SK-N-SH (cell line): ENCODE measurements at regions not wholly inside any gene's neighbourhood (a gene's known extent, or its start where the extent isn't known, plus 50 kb on each side); places are given as distances from the start of the nearest gene placed in this dataset.

Experiments
- CTCF ChIA-PET: fragments of 300-600, 350-600 bp; formaldehyde crosslinking; extraction: SDS; loops from one replicate; lab custom pipeline; 2021; lab: Yijun Ruan, JAX
- POLR2A ChIA-PET: fragments of 350-600 bp; sonication (Branson Sonifier 250); formaldehyde crosslinking; extraction: SDS; loops from one replicate; lab custom pipeline; 2020; ENCODE audit warnings: antibody characterized with exemption, inconsistent platforms; lab: Yijun Ruan, JAX
- DNase-seq: peaks from one replicate; pipeline ENCODE4 v3.0.0; 2012
- H2AFZ ChIP-seq: fragments of 200-600 bp; sonication (generic); 2 replicates; pipeline ENCODE4 v1.8.1; 2016; ENCODE audit warnings: antibody characterized with exemption, mild to moderate bottlenecking, low read depth
- H3F3A ChIP-seq: fragments of 200-600 bp; sonication (generic); replicated peaks from 2 replicates; pipeline ENCODE3; 2016; ENCODE audit warnings: antibody characterized with exemption, mild to moderate bottlenecking; ENCODE audit not compliant: insufficient read depth
- H3K27ac ChIP-seq, 2 experiments: fragments of 200-500 bp in 1 of 2; fragments of 200-600 bp in 1 of 2; sonication (Bioruptor generic) in 1 of 2; sonication (generic), shearing (Covaris generic) in 1 of 2; 2 replicates each; pipeline versions ENCODE4 v1.5.1 to v1.6.1; 2014 to 2016; ENCODE audit warnings: low read depth in 2 of 2, inconsistent platforms in 1 of 2, low read length in 1 of 2, mild to moderate bottlenecking in 1 of 2, mixed read lengths in 1 of 2
- H3K27me3 ChIP-seq: fragments of 200-600 bp; sonication (generic), shearing (Covaris generic); 2 replicates; pipeline ENCODE4 v1.6.1; 2016; ENCODE audit warnings: mixed run types; ENCODE audit not compliant: insufficient read depth
- H3K36me3 ChIP-seq, 2 experiments: fragments of 200-500 bp in 1 of 2; fragments of 200-600 bp in 1 of 2; sonication (Bioruptor generic) in 1 of 2; sonication (generic) in 1 of 2; replicated peaks in 1 of 2; 2 replicates each; pipeline versions ENCODE3 to v1.5.1; 2014 to 2016; ENCODE audit warnings: low read length in 1 of 2, mild to moderate bottlenecking in 1 of 2; ENCODE audit not compliant: insufficient read depth in 2 of 2, control insufficient read depth in 1 of 2
- H3K4me1 ChIP-seq, 2 experiments: fragments of 200-500 bp in 1 of 2; fragments of 200-600 bp in 1 of 2; sonication (Bioruptor generic) in 1 of 2; sonication (generic), shearing (Covaris generic) in 1 of 2; 2 replicates each; pipeline versions ENCODE4 v1.5.1 to v1.6.1; 2014 to 2016; ENCODE audit warnings: low read depth in 1 of 2, low read length in 1 of 2, mixed run types in 1 of 2; ENCODE audit not compliant: insufficient read depth in 2 of 2, control insufficient read depth in 1 of 2
- H3K4me2 ChIP-seq: fragments of 200-600 bp; sonication (generic), shearing (Covaris generic); 2 replicates; pipeline ENCODE4 v1.6.1; 2017; ENCODE audit warnings: mixed run types
- H3K4me3 ChIP-seq, 2 experiments: fragments of 200-500 bp in 1 of 2; fragments of 200-600 bp in 1 of 2; sonication (Bioruptor generic) in 1 of 2; sonication (generic), shearing (Covaris generic) in 1 of 2; 2 replicates each; pipeline versions ENCODE4 v1.5.1 to v1.8.1; 2014 to 2016; ENCODE audit warnings: low read depth in 2 of 2, inconsistent platforms in 1 of 2, low read length in 1 of 2, mild to moderate bottlenecking in 1 of 2, mixed read lengths in 1 of 2, moderate library complexity in 1 of 2
- H3K79me2 ChIP-seq: fragments of 200-600 bp; sonication (generic); 2 replicates; pipeline ENCODE4 v1.8.1; 2017; ENCODE audit warnings: mild to moderate bottlenecking; ENCODE audit not compliant: insufficient read depth
- H3K9ac ChIP-seq: fragments of 200-600 bp; sonication (generic); 2 replicates; pipeline ENCODE4 v1.6.1; 2017; ENCODE audit warnings: mixed run types
- H3K9me2 ChIP-seq: fragments of 200-600 bp; sonication (generic); 2 replicates; pipeline ENCODE4 v1.6.1; 2017; ENCODE audit warnings: mixed run types
- H3K9me3 ChIP-seq: fragments of 200-600 bp; sonication (generic); 2 replicates; pipeline ENCODE4 v1.6.1; 2017; ENCODE audit warnings: mixed run types, mild to moderate bottlenecking, moderate library complexity
- H4K20me1 ChIP-seq: fragments of 200-600 bp; sonication (generic); 2 replicates; pipeline ENCODE4 v1.6.1; 2017; ENCODE audit warnings: mild to moderate bottlenecking, mixed run types; ENCODE audit not compliant: insufficient read depth
- CHD2 ChIP-seq: fragments of 150-350 bp; IDR thresholded peaks from 2 replicates; pipeline ENCODE4 v1.6.1; 2018; ENCODE audit warnings: low read length; ENCODE audit not compliant: partially characterized antibody
- ELF1 ChIP-seq: IDR thresholded peaks from 2 replicates; pipeline ENCODE4 v1.4.0; 2012
- EP300 ChIP-seq, 2 experiments: IDR thresholded peaks; 2 replicates each; pipeline versions ENCODE4 v1.4.0 to v1.6.1; 2012; ENCODE audit warnings: borderline replicate concordance in 1 of 2, low read depth in 1 of 2, low read length in 1 of 2
- EZH2phosphoT487 ChIP-seq: fragments of 200-600 bp; sonication (generic); IDR thresholded peaks from 2 replicates; pipeline ENCODE4 v1.6.1; 2017; ENCODE audit warnings: low read depth, mixed run types, mild to moderate bottlenecking, antibody characterized with exemption, moderate library complexity, borderline replicate concordance
- FOSL2 ChIP-seq: IDR thresholded peaks from 2 replicates; pipeline ENCODE4 v1.4.0; 2012; ENCODE audit warnings: low read depth, mild to moderate bottlenecking, moderate library complexity, borderline replicate concordance
- FOXJ3 ChIP-seq: sonication (generic); formaldehyde crosslinking; IDR thresholded peaks from 2 replicates; pipeline ENCODE4 v1.5.1; 2020; ENCODE audit warnings: mild to moderate bottlenecking, missing genetic modification reagents
- FOXM1 ChIP-seq: IDR thresholded peaks from 2 replicates; pipeline ENCODE4 v1.4.0; 2012; ENCODE audit warnings: low read depth, mild to moderate bottlenecking
- GABPA ChIP-seq: IDR thresholded peaks from 2 replicates; pipeline ENCODE4 v1.4.0; 2012; ENCODE audit warnings: low read depth, mild to moderate bottlenecking
- GATA2 ChIP-seq: sonication (generic); formaldehyde crosslinking; IDR thresholded peaks from 2 replicates; pipeline ENCODE4 v1.5.0; 2020; ENCODE audit warnings: mild to moderate bottlenecking, missing genetic modification reagents
- JUND ChIP-seq: IDR thresholded peaks from 2 replicates; pipeline ENCODE4 v1.4.0; 2012
- MXI1 ChIP-seq: IDR thresholded peaks from 2 replicates; pipeline ENCODE4 v1.6.1; 2012; ENCODE audit warnings: mild to moderate bottlenecking, low read depth, low read length, improper control_type of control experiment
- NFIC ChIP-seq: IDR thresholded peaks from 2 replicates; pipeline ENCODE4 v1.4.0; 2012; ENCODE audit warnings: borderline replicate concordance
- RAD21 ChIP-seq: IDR thresholded peaks from 2 replicates; pipeline ENCODE4 v1.6.1; 2012; ENCODE audit warnings: mild to moderate bottlenecking, low read length
- RFX5 ChIP-seq: IDR thresholded peaks from 2 replicates; pipeline ENCODE4 v1.6.1; 2012; ENCODE audit warnings: mild to moderate bottlenecking, improper control_type of control experiment, low read length
- RXRA ChIP-seq: IDR thresholded peaks from 2 replicates; pipeline ENCODE4 v1.4.0; 2012; ENCODE audit warnings: low read depth, mild to moderate bottlenecking, borderline replicate concordance
- SMC3 ChIP-seq: IDR thresholded peaks from 2 replicates; pipeline ENCODE4 v1.6.1; 2012; ENCODE audit warnings: low read depth, low read length, improper control_type of control experiment
- TCF12 ChIP-seq: IDR thresholded peaks from 2 replicates; pipeline ENCODE4 v1.4.0; 2012
- TEAD4 ChIP-seq: IDR thresholded peaks from 2 replicates; pipeline ENCODE4 v1.4.0; 2012; ENCODE audit warnings: mild to moderate bottlenecking, borderline replicate concordance; ENCODE audit not compliant: insufficient read depth
- WGBS: methylation state at CpG from one replicate; pipeline ENCODE4 v1.1.6; 2017; ENCODE audit warnings: low lambda C conversion rate; 5-methylcytosine and 5-hydroxymethylcytosine counted together
- TF ChIP-seq, protein P1 (sequence below): IDR thresholded peaks from 2 replicates; pipeline ENCODE4 v1.4.0; 2012; ENCODE audit warnings: low read depth, borderline replicate concordance
- TF ChIP-seq, protein P2 (sequence below): fragments of 150-350 bp; IDR thresholded peaks from 2 replicates; pipeline ENCODE4 v1.6.1; 2016; ENCODE audit warnings: mild to moderate bottlenecking, low read depth, low read length
- TF ChIP-seq, protein P3 (sequence below): IDR thresholded peaks from 2 replicates; pipeline ENCODE4; 2012
- TF ChIP-seq, protein P4 (sequence below): IDR thresholded peaks from 2 replicates; pipeline ENCODE4 v1.4.0; 2012; ENCODE audit warnings: low read depth, borderline replicate concordance

DNA sequence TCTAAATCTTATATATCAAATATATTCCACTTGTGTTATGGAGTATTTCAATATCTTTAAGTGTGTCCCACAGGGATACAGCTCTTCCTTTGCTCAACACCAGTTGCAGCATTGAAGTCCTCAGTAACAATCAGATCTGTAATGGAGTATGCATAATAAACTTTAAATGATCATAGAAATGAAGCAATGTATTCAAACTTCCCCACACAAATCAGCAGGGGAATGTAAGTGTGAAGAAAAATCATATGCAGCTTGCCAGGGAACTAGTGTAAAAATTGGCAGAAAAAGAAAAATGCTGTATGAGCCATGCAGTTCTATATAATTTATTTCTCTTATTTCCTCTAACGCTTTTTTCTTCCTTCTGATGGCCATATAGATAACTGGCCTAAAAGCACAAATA, 444.3 kb upstream of the VSTM2A start:
- DNase-seq: no peak
- Histone ChIP-seq H3K4me2 (no peak overlapping the region), H3K9ac (no peak overlapping the region), H3K9me3 (peaks cover 14% of the 10 kb centered on the region; the same call in 1 of the 2 replicates), H3K79me2 (no peaks in the 10 kb centered on the region), H3F3A (no peaks in the 10 kb centered on the region), H4K20me1 (no peaks in the 10 kb centered on the region), H3K4me3 (no peak overlapping the region), H3K9me2 (0 out of 2 replicates have a peak, but pooled peaks cover 6% of the 10 kb centered on the region), H3K27ac (no peak overlapping the region), H3K4me1 (no peaks in the 10 kb centered on the region), H2AFZ (no peak overlapping the region), H3K36me3 (no peaks in the 10 kb centered on the region), H3K27me3 (no peaks in the 10 kb centered on the region)
- no peak for TF ChIP-seq EZH2phosphoT487
- TF ChIP-seq GABPA: no peak
- no peak for TF ChIP-seq ELF1
- no peak for TF ChIP-seq FOSL2
- no peak for TF ChIP-seq JUND
- TF ChIP-seq FOXM1: no peak
- TF ChIP-seq RFX5: no peak
- no peak for TF ChIP-seq MXI1
- ChIA-PET CTCF (no interaction called here), POLR2A (no interaction called here)
- WGBS: 33% methylated on average over 1 of the region's 1 CpG

DNA sequence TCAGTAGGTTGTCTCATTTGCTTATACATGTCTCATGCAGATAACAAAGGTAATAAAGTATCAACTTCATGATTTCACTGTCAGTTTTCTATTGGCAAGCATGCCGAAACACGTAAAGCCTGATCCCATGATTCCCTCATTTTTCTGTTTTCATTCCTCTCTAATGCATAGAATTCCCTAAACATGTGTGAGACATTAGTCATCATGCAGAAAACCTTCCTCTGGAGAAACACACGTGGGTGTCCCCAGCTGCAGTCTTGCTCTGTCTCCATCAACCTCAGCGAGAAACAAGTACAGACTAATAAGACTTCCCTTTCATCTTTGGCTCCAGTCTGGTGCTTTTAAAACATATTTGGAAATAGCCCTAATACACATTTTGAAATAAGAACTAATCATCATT, 432.7 kb upstream of the VSTM2A start:
- Histone ChIP-seq H3K27me3 (no peaks in the 10 kb centered on the region), H3K9ac (no peak overlapping the region), H3K79me2 (no peaks in the 10 kb centered on the region), H2AFZ (no peak overlapping the region), H3K36me3 (no peaks in the 10 kb centered on the region), H3K9me2 (no peaks in the 10 kb centered on the region), H3K4me1 (no peaks in the 10 kb centered on the region; a peak in 1 of 4 replicates), H3K9me3 (no peaks in the 10 kb centered on the region; the same call in 1 of the 2 replicates), H3F3A (no peaks in the 10 kb centered on the region), H4K20me1 (no peaks in the 10 kb centered on the region), H3K4me2 (no peak overlapping the region), H3K27ac (no peak overlapping the region), H3K4me3 (no peak overlapping the region)
- ChIA-PET POLR2A (no interaction called here), CTCF (no interaction called here)
- 30% methylated on average over 4 of the region's 4 CpGs for WGBS
- no peak for DNase-seq
- TF ChIP-seq, protein P1, sequence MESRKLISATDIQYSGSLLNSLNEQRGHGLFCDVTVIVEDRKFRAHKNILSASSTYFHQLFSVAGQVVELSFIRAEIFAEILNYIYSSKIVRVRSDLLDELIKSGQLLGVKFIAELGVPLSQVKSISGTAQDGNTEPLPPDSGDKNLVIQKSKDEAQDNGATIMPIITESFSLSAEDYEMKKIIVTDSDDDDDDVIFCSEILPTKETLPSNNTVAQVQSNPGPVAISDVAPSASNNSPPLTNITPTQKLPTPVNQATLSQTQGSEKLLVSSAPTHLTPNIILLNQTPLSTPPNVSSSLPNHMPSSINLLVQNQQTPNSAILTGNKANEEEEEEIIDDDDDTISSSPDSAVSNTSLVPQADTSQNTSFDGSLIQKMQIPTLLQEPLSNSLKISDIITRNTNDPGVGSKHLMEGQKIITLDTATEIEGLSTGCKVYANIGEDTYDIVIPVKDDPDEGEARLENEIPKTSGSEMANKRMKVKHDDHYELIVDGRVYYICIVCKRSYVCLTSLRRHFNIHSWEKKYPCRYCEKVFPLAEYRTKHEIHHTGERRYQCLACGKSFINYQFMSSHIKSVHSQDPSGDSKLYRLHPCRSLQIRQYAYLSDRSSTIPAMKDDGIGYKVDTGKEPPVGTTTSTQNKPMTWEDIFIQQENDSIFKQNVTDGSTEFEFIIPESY: no peak
- no peak for TF ChIP-seq RFX5
- TF ChIP-seq NFIC: no peak
- no peak for TF ChIP-seq EP300 (IDR thresholded peaks at IDR 0.05; ENCODE audit: borderline replicate concordance in 1 of 2, low read depth in 1 of 2, low read length in 1 of 2)
- TF ChIP-seq FOXJ3 (CRISPR knock-in tag): no peak
- TF ChIP-seq RAD21: no peak
- TF ChIP-seq CHD2: no peak
- TF ChIP-seq, protein P2, sequence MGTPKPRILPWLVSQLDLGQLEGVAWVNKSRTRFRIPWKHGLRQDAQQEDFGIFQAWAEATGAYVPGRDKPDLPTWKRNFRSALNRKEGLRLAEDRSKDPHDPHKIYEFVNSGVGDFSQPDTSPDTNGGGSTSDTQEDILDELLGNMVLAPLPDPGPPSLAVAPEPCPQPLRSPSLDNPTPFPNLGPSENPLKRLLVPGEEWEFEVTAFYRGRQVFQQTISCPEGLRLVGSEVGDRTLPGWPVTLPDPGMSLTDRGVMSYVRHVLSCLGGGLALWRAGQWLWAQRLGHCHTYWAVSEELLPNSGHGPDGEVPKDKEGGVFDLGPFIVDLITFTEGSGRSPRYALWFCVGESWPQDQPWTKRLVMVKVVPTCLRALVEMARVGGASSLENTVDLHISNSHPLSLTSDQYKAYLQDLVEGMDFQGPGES: no peak
- no peak for TF ChIP-seq RXRA
- no peak for TF ChIP-seq FOXM1
- no peak for TF ChIP-seq GABPA
- TF ChIP-seq TCF12: no peak
- TF ChIP-seq, protein P3, sequence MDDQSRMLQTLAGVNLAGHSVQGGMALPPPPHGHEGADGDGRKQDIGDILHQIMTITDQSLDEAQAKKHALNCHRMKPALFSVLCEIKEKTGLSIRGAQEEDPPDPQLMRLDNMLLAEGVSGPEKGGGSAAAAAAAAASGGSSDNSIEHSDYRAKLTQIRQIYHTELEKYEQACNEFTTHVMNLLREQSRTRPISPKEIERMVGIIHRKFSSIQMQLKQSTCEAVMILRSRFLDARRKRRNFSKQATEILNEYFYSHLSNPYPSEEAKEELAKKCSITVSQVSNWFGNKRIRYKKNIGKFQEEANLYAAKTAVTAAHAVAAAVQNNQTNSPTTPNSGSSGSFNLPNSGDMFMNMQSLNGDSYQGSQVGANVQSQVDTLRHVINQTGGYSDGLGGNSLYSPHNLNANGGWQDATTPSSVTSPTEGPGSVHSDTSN: no peak
- TF ChIP-seq TEAD4: no peak
- TF ChIP-seq, protein P4, sequence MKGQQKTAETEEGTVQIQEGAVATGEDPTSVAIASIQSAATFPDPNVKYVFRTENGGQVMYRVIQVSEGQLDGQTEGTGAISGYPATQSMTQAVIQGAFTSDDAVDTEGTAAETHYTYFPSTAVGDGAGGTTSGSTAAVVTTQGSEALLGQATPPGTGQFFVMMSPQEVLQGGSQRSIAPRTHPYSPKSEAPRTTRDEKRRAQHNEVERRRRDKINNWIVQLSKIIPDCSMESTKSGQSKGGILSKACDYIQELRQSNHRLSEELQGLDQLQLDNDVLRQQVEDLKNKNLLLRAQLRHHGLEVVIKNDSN: no peak
- TF ChIP-seq GATA2 (CRISPR knock-in tag): no peak
- TF ChIP-seq SMC3: no peak
